HUDEP-2 (cell line): ENCODE measurements at regions not wholly inside any gene's neighbourhood (a gene's known extent, or its start where the extent isn't known, plus 50 kb on each side); places are given as distances from the start of the nearest gene placed in this dataset.

Experiments used
- DNase-seq, 76 experiments: peaks; one replicate each; lab custom pipeline; 2025; ENCODE audit not compliant: unreplicated experiment in 76 of 76; lab: John Stamatoyannopoulos, UW

DNA sequence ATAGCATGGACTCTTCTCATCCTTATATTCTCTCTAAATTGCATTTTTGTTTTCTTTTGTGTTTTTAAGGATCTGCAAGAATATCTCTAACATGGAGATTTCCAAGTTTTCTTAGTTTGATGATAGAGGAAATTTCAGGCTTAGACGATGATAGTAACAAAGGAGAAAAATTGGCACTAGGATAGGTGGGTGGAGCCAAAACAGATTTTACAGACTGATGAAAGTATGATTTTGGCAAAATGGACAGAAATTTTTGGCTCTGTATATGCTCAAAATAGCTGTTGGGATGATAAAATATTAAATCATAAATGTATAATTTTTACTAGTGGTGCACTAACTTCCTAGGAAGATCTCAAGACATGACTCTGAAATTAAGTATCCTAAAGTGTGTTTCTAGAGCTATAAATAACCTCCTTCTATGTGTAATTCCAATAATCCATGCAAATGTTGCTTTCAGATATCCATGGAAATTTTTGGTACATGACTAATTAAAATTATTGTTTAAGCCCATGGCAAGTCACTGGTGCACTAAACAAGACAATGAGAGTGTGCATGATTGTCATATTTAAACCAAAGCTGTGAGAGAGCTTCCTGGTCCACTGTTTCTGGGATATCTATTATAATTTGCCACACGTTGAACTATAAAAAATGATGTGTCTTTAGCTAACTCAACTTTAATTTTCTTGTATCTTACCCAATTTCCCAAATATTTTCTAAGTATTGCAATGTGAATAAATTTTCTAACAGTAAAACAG, 55.8 kb upstream of the NBEA start:
- no peak for DNase-seq

DNA sequence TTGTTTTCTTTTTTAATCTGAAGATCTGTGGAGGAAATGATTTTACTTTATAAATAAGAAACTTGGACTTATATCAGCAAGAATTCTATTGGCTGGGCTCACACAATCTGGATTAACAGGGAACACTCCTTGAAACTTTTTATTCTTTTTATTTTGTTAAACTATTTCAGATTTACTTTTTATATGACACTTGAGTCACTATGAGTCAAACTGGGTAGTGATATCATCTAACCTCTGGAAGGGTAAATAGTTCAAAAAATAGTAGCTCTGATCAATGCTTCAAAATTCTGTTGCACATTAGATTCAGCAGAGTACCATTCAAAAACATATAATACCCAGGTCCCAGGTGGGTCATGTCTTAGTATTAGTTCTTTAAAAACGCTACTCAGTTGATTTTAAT, 55.1 kb upstream of the NBEA start:
- DNase-seq, result no peak
